Effector memory CD4-positive, alpha-beta T cell (primary cell): ENCODE measurements at regions not wholly inside any gene's neighbourhood (a gene's known extent, or its start where the extent isn't known, plus 50 kb on each side); places are given as distances from the start of the nearest gene placed in this dataset.

Experiments
- DNase-seq, 3 donors: peaks; one replicate each; pipeline ENCODE4 v3.0.0-alpha.2; 2020
- H3K27ac ChIP-seq: 2 replicates; pipeline ENCODE4 v1.7.0; 2013; ENCODE audit warnings: mild to moderate bottlenecking, low read length, moderate library complexity; ENCODE audit not compliant: insufficient read depth, poor library complexity, severe bottlenecking
- H3K27me3 ChIP-seq: replicated peaks from 2 replicates; pipeline ENCODE4 v1.7.0; 2013; ENCODE audit warnings: mild to moderate bottlenecking, low read length; ENCODE audit not compliant: insufficient read depth, control insufficient read depth, poor library complexity, severe bottlenecking
- H3K36me3 ChIP-seq: 2 replicates; pipeline ENCODE4 v1.7.0; 2013; ENCODE audit warnings: mild to moderate bottlenecking, low read length, moderate library complexity; ENCODE audit not compliant: control insufficient read depth, insufficient read depth
- H3K4me1 ChIP-seq: 2 replicates; pipeline ENCODE4 v1.7.0; 2013; ENCODE audit warnings: low read length, mild to moderate bottlenecking; ENCODE audit not compliant: control insufficient read depth, insufficient read depth, poor library complexity, severe bottlenecking
- H3K4me3 ChIP-seq: 2 replicates; pipeline ENCODE4 v1.7.0; 2013; ENCODE audit warnings: low read length, low read depth, mild to moderate bottlenecking; ENCODE audit not compliant: insufficient read depth, poor library complexity, severe bottlenecking
- H3K9me3 ChIP-seq: 2 replicates; pipeline ENCODE4 v1.7.0; 2013; ENCODE audit warnings: mild to moderate bottlenecking, low read length, moderate library complexity; ENCODE audit not compliant: control insufficient read depth

DNA sequence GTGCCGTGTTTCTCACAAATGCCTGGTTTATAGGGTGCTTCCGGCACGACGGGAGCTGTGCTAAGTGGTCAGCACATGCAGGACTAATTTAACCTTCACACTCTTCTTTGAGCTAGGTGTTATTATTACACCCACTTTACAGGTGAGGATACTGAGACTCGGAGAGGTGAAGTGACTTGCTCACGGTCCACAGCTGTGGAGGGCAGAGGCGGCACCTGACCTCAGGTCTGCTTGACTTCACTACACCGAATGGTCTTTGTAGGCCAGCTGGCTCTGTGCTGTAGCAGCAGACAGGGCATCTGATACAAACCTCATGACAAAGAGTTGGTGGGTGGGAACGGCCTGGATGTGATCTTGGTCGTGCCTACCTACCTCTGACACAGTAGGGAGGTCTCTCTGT lies 102.0 kb upstream of the BOD1 start:
- H3K27me3 ChIP-seq, result no peaks in the 10 kb centered on the region
- no peaks in the 10 kb centered on the region for H3K9me3 ChIP-seq
- no peaks in the 10 kb centered on the region for H3K36me3 ChIP-seq
- H3K4me3 ChIP-seq, result no peak overlapping the region
- no peak overlapping the region for H3K27ac ChIP-seq
- H3K4me1 ChIP-seq, result no peaks in the 10 kb centered on the region
- DNase-seq, result no peak

DNA sequence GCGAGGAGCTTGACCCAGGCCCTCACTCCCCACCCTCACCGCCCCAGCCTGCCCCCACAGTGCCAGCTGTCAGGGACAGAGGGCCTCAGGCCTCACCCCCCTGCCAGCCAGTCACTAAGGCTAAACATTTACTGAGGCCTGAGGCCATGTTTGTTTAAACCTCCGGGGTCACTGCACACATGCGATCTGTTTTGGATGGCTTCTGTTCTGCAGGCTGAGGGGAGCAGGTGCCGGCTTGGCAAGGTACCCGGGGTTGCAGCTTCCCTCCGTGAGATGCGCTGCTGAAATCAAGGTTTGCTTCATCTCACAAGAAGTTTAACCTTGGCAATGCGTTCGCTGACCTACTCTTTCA lies 103.3 kb upstream of the BOD1 start:
- H3K27ac ChIP-seq, result no peak overlapping the region
- DNase-seq, result no peak
- no peak overlapping the region for H3K4me3 ChIP-seq
- no peaks in the 10 kb centered on the region for H3K36me3 ChIP-seq
- H3K9me3 ChIP-seq, result no peaks in the 10 kb centered on the region
- H3K27me3 ChIP-seq, result no peaks in the 10 kb centered on the region
- no peaks in the 10 kb centered on the region for H3K4me1 ChIP-seq

DNA sequence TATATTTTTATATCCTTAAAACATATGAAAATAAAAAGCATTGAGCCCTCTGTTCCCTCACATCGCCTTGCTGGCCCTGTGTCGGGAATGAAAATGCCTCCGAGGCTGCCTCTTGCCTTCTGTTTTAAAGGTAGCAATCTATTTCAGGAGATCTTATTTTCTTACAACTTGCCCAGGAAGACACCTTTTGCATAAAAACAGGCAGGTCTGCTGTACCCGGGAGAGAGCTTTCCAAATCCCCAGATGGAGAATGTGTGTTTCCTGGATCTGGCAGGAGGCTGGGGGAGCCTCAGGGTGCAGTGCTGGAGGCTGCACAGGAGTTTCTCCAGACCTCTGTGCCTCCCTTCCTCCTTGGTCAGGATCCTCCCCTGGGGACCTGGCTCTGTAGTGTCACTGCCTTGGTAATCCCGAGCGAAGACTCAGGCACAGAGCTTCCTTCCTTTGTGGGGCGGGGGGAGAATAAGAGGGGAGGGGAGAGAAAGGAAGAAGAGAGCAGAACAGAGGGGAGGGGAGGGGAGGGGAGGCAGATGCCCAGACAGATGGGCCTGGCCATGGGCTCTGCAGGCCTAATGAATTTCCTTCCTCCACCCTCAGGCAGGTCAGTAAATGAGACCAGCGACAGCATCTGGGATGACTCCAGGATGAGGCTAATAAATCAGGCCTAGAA lies 104.0 kb upstream of the BOD1 start:
- Histone ChIP-seq H3K4me1 (no peaks in the 10 kb centered on the region), H3K4me3 (no peak overlapping the region), H3K27ac (no peak overlapping the region), H3K36me3 (no peaks in the 10 kb centered on the region), H3K27me3 (no peaks in the 10 kb centered on the region), H3K9me3 (no peaks in the 10 kb centered on the region)
- DNase-seq, result no peak

DNA sequence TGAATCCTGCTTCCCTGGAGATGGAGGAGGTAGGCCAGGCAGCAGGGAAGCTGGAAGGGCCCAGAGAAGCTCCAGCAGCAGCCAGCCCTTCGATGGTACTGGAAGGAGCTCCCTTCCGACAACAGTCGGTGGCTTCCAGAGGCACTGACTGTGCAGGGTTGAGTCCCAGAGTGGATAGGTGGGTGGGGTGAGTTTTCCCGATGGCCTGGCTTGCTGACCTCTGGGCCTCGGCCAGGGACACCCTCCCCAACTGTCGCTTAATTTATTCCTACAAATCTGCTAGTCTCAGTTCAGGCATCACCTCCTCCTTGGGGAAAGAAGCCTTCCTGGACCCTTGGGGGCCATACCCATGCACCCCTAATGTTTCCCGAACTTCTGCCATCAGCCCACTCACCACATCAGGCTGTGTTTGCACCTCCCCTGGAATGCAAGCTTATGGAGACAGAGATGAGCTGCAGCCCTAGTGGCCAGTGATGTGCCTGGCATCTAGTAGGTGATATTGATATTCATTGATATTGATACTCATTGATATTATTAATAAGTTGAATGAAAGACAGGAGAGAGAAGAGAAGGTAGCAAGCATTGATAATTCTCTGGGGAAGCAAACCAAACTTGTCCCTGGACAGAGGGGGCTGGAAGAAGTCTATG lies 104.6 kb upstream of the BOD1 start:
- H3K4me3 ChIP-seq, result no peak overlapping the region
- no peaks in the 10 kb centered on the region for H3K9me3 ChIP-seq
- no peaks in the 10 kb centered on the region for H3K36me3 ChIP-seq
- H3K4me1 ChIP-seq, result no peaks in the 10 kb centered on the region
- no peak overlapping the region for H3K27ac ChIP-seq
- no peaks in the 10 kb centered on the region for H3K27me3 ChIP-seq
- no peak for DNase-seq

GRCh38 chr5:173721601-173722232 lies 105.3 kb upstream of the BOD1 start:
- no peak for DNase-seq
- no peaks in the 10 kb centered on the region for H3K27me3 ChIP-seq
- no peak overlapping the region for H3K4me3 ChIP-seq
- no peak overlapping the region for H3K27ac ChIP-seq
- H3K36me3 ChIP-seq, result no peaks in the 10 kb centered on the region
- no peaks in the 10 kb centered on the region for H3K9me3 ChIP-seq
- no peaks in the 10 kb centered on the region for H3K4me1 ChIP-seq

GRCh38 chr5:173726846-173727557 lies 110.6 kb upstream of the BOD1 start:
- no peaks in the 10 kb centered on the region for H3K36me3 ChIP-seq
- no peaks in the 10 kb centered on the region for H3K27me3 ChIP-seq
- H3K4me1 ChIP-seq, result no peaks in the 10 kb centered on the region
- H3K9me3 ChIP-seq, result no peaks in the 10 kb centered on the region
- H3K27ac ChIP-seq, result no peak overlapping the region
- DNase-seq, result no peak
- no peak overlapping the region for H3K4me3 ChIP-seq

GRCh38 chr5:173727839-173728778 lies 111.7 kb upstream of the BOD1 start:
- no peaks in the 10 kb centered on the region for H3K9me3 ChIP-seq
- DNase-seq, result no peak

GRCh38 chr5:173729079-173729765 lies 112.8 kb upstream of the BOD1 start:
- no peak for DNase-seq
- Histone ChIP-seq H3K4me3 (no peak overlapping the region), H3K9me3 (no peaks in the 10 kb centered on the region), H3K27ac (no peak overlapping the region), H3K36me3 (no peaks in the 10 kb centered on the region), H3K4me1 (no peaks in the 10 kb centered on the region), H3K27me3 (no peaks in the 10 kb centered on the region)

More at GRCh38 chr5:173727839-173728778, 111.7 kb upstream of the BOD1 start:
- H3K27ac ChIP-seq, result no peak overlapping the region
- no peaks in the 10 kb centered on the region for H3K27me3 ChIP-seq
- no peaks in the 10 kb centered on the region for H3K4me1 ChIP-seq
- no peak overlapping the region for H3K4me3 ChIP-seq
- no peaks in the 10 kb centered on the region for H3K36me3 ChIP-seq

GRCh38 chr5:173730632-173731298 lies 114.3 kb upstream of the BOD1 start:
- no peaks in the 10 kb centered on the region for H3K27me3 ChIP-seq

More at GRCh38 chr5:173730632-173731298, 114.3 kb upstream of the BOD1 start:
- H3K27ac ChIP-seq, result no peak overlapping the region
- no peaks in the 10 kb centered on the region for H3K4me1 ChIP-seq
- DNase-seq, result no peak
- no peaks in the 10 kb centered on the region for H3K36me3 ChIP-seq
- no peak overlapping the region for H3K4me3 ChIP-seq
- H3K9me3 ChIP-seq, result no peaks in the 10 kb centered on the region
